ENCODE measurements at regions not wholly inside any gene's neighbourhood (a gene's known extent, or its start where the extent isn't known, plus 50 kb on each side); places are given as distances from the start of the nearest gene placed in this dataset.

GRCh38 chr21:43357715-43358430 is 69.1 kb downstream of the SIK1 start:
- TF ChIP-seq GATA2 (IDR thresholded peaks at IDR 0.05; ENCODE audit: low read depth, low read length) (no peak), GATA3 (IDR thresholded peaks at IDR 0.05; ENCODE audit: low read depth, low read length) (no peak)
